Neuronal stem cell (in vitro differentiated cells): ENCODE measurements at regions not wholly inside any gene's neighbourhood (a gene's known extent, or its start where the extent isn't known, plus 50 kb on each side); places are given as distances from the start of the nearest gene placed in this dataset.

Source experiments
- DNase-seq: peaks from one replicate; pipeline ENCODE4 v3.0.0-alpha.2; 2013; ENCODE audit warnings: low spot score
- H2AFZ ChIP-seq: one replicate; pipeline ENCODE4 v1.6.1; 2013; ENCODE audit warnings: mild to moderate bottlenecking, low read length, inconsistent platforms
- H2AK5ac ChIP-seq: 2 replicates; pipeline ENCODE4 v1.6.1; 2013; ENCODE audit warnings: low read depth, mild to moderate bottlenecking, inconsistent platforms, low read length, moderate library complexity, mixed read lengths
- H2BK120ac ChIP-seq: 2 replicates; pipeline ENCODE4 v1.6.1; 2013; ENCODE audit warnings: low read depth, mild to moderate bottlenecking, inconsistent platforms, low read length, moderate library complexity, mixed read lengths
- H2BK12ac ChIP-seq: one replicate; pipeline ENCODE4 v1.6.1; 2013; ENCODE audit warnings: low read length, inconsistent platforms
- H2BK15ac ChIP-seq: 2 replicates; pipeline ENCODE4 v1.6.1; 2013; ENCODE audit warnings: mild to moderate bottlenecking, low read length, inconsistent platforms, mixed read lengths
- H2BK5ac ChIP-seq: one replicate; pipeline ENCODE4 v1.6.1; 2013; ENCODE audit warnings: inconsistent platforms, mild to moderate bottlenecking, low read length, moderate library complexity
- H3K14ac ChIP-seq: one replicate; pipeline ENCODE4 v1.6.1; 2013; ENCODE audit warnings: low read length, inconsistent platforms
- H3K18ac ChIP-seq: 2 replicates; pipeline ENCODE4 v1.6.1; 2013; ENCODE audit warnings: low read length, inconsistent platforms
- H3K23ac ChIP-seq: 2 replicates; pipeline ENCODE4 v1.6.1; 2013; ENCODE audit warnings: low read depth, mild to moderate bottlenecking, mixed read lengths, low read length, inconsistent platforms; ENCODE audit not compliant: poor library complexity
- H3K27ac ChIP-seq: replicated peaks from 3 replicates; pipeline ENCODE4 v1.5.1; 2013; ENCODE audit warnings: low read length, inconsistent platforms
- H3K27me3 ChIP-seq, 3 experiments: 2 replicates each; pipeline ENCODE4 v1.6.1; 2013; ENCODE audit warnings: low read length in 3 of 3, mild to moderate bottlenecking in 2 of 3, inconsistent platforms in 1 of 3, low read depth in 1 of 3, mixed read lengths in 1 of 3, moderate library complexity in 1 of 3; ENCODE audit not compliant: control insufficient read depth in 3 of 3, insufficient read depth in 3 of 3
- H3K36me3 ChIP-seq, 2 donors: replicated peaks in 1 of 2; 2 replicates each; pipeline ENCODE4 v1.6.1; 2013; ENCODE audit warnings: low read length in 2 of 2; ENCODE audit not compliant: control insufficient read depth in 2 of 2, insufficient read depth in 2 of 2
- H3K4ac ChIP-seq: 2 replicates; pipeline ENCODE4 v1.6.1; 2013; ENCODE audit warnings: inconsistent platforms, mild to moderate bottlenecking, low read length, moderate library complexity
- H3K4me1 ChIP-seq, 2 donors: 1 replicate in 1 of 2; 2 replicates in 1 of 2; pipeline ENCODE4 v1.6.1; 2013; ENCODE audit warnings: low read length in 2 of 2, low read depth in 1 of 2; ENCODE audit not compliant: control insufficient read depth in 2 of 2, insufficient read depth in 1 of 2
- H3K4me2 ChIP-seq: one replicate; pipeline ENCODE4 v1.6.1; 2013; ENCODE audit warnings: mild to moderate bottlenecking, low read length, inconsistent platforms; ENCODE audit not compliant: insufficient read depth, poor library complexity, severe bottlenecking
- H3K4me3 ChIP-seq, 2 donors: 2 replicates each; pipeline ENCODE4 v1.5.1; 2013; ENCODE audit warnings: low read length in 2 of 2, mild to moderate bottlenecking in 2 of 2, inconsistent platforms in 1 of 2, moderate library complexity in 1 of 2
- H3K79me1 ChIP-seq: one replicate; pipeline ENCODE4 v1.6.1; 2013; ENCODE audit warnings: low read depth, mild to moderate bottlenecking, inconsistent platforms, low read length, moderate library complexity
- H3K9ac ChIP-seq: one replicate; pipeline ENCODE4 v1.6.1; 2013; ENCODE audit warnings: mild to moderate bottlenecking, low read depth, low read length, inconsistent platforms; ENCODE audit not compliant: poor library complexity
- H3K9me3 ChIP-seq, 2 donors: replicated peaks in 1 of 2; 2 replicates each; pipeline versions ENCODE3 to v1.6.1; 2013; ENCODE audit warnings: low read length in 2 of 2, mild to moderate bottlenecking in 2 of 2, inconsistent platforms in 1 of 2, low read depth in 1 of 2, mixed read lengths in 1 of 2, moderate library complexity in 1 of 2; ENCODE audit not compliant: control insufficient read depth in 2 of 2, insufficient read depth in 1 of 2
- H4K8ac ChIP-seq: one replicate; pipeline ENCODE4 v1.6.1; 2013; ENCODE audit warnings: low read depth, mild to moderate bottlenecking, inconsistent platforms, low read length, moderate library complexity
- H4K91ac ChIP-seq: one replicate; pipeline ENCODE4 v1.6.1; 2013; ENCODE audit warnings: low read length, low read depth, mild to moderate bottlenecking, inconsistent platforms; ENCODE audit not compliant: poor library complexity
- WGBS, 2 donors: extraction: QIAGEN DNeasy Blood & Tissue Kit; methylation state at CpG; one replicate each; pipeline ENCODE4 v1.1.7; 2013; ENCODE audit warnings: missing lambda C conversion rate in 2 of 2, mixed read lengths in 1 of 2; ENCODE audit not compliant: insufficient read length in 2 of 2, insufficient replicate concordance in 1 of 2; ENCODE audit errors: extremely low coverage in 2 of 2; 5-methylcytosine and 5-hydroxymethylcytosine counted together

DNA sequence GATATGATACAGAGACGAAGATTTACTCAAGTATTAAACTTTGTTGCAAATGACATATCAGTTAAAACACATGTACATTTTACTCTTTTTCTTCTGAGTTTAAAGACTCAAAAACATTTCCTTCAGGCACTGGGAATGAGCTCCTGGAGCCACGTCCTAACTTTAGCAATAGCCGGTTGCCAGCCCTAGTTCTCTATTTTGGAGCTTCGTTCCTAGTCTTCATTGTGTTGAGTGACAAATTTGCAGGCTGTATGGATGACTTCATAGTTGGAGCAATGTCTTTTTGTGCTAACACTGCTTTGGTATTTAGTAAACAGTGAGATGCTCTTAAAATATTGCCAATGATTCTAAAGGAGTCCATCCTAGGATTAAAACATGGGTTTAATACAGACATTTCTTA is 190.9 kb downstream of the FAT4 start:
- no peak overlapping the region for H3K4me3 ChIP-seq
- H3K27me3 ChIP-seq = no peaks in the 10 kb centered on the region
- no peak overlapping the region for H2AFZ ChIP-seq
- no peak overlapping the region for H3K4ac ChIP-seq
- no peak overlapping the region for H2BK120ac ChIP-seq
- H3K23ac ChIP-seq = no peak overlapping the region
- H2AK5ac ChIP-seq = no peak overlapping the region
- H3K14ac ChIP-seq = no peak overlapping the region
- no peak overlapping the region for H4K91ac ChIP-seq
- no peak overlapping the region for H3K9ac ChIP-seq
- H2BK15ac ChIP-seq = no peak overlapping the region
- H4K8ac ChIP-seq = no peak overlapping the region
- H3K4me1 ChIP-seq = peaks cover 0 to 8% of the 10 kb centered on the region in 2 donors
- H3K4me2 ChIP-seq = no peak overlapping the region
- H3K27ac ChIP-seq = no peak overlapping the region
- DNase-seq = no peak
- H3K36me3 ChIP-seq = no peaks in the 10 kb centered on the region
- H3K79me1 ChIP-seq = no peaks in the 10 kb centered on the region
- H2BK5ac ChIP-seq = no peak overlapping the region
- no peaks in the 10 kb centered on the region for H3K9me3 ChIP-seq
- no CpG with 5 or more reads among the region's 4 CpGs for WGBS, 2 donors
- no peak overlapping the region for H2BK12ac ChIP-seq
- H3K18ac ChIP-seq = no peak overlapping the region

DNA sequence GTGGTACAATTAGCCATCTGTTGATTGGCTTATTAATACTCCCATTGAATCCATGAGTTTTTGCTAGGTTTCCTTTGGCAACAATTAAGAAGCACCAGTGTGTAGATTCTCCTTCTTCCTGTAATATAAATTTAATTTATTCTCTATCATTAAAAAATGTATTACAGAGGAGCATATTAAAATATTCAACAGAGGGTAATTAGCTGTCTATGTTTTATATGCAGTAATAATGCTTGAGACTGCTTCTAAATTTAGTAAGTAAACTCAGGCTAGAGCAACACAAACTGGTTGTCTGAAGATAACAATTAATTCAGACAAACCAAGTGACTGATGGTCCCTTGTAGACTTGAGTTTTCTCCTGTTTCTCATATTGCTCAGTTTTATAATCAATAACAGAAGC is 192.4 kb downstream of the FAT4 start:
- Histone ChIP-seq H3K9ac (no peak overlapping the region), H4K8ac (no peak overlapping the region), H2AK5ac (no peak overlapping the region), H3K9me3 (no peaks in the 10 kb centered on the region), H3K4me2 (no peak overlapping the region), H2AFZ (no peak overlapping the region), H3K14ac (no peak overlapping the region), H4K91ac (no peak overlapping the region), H3K23ac (no peak overlapping the region), H3K27me3 (no peaks in the 10 kb centered on the region), H3K4me1 (peaks cover 0 to under 1% of the 10 kb centered on the region in 2 donors), H2BK120ac (no peak overlapping the region), H3K27ac (no peak overlapping the region), H2BK12ac (no peak overlapping the region), H3K18ac (no peak overlapping the region), H3K4me3 (no peak overlapping the region), H3K36me3 (no peaks in the 10 kb centered on the region), H3K79me1 (no peaks in the 10 kb centered on the region), H2BK15ac (no peak overlapping the region), H3K4ac (no peak overlapping the region), H2BK5ac (no peak overlapping the region)
- DNase-seq = no peak

DNA sequence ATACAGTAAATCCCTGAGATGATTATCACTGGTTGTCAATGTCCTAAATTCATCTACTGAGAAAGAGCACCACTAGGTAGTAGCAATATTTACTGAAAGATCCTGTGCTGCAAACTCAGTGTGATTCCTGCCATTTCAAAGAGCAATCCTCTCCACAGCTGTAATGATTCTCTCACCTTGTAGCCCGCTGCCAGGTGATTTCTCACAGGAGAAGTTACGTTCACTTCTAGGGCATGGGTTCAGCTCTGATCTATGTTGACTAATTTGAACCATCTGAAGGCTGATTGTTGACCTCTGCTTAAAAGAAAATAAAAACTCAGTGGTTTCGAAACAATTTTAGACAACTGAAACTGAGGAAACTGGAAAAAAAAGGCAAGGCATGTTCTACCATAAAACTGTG is 197.0 kb downstream of the FAT4 start:
- H4K91ac ChIP-seq = no peak overlapping the region
- H3K27ac ChIP-seq = no peak overlapping the region
- no peaks in the 10 kb centered on the region for H3K27me3 ChIP-seq
- no peak overlapping the region for H2BK120ac ChIP-seq
- H3K79me1 ChIP-seq = no peaks in the 10 kb centered on the region
- no peaks in the 10 kb centered on the region for H3K36me3 ChIP-seq
- no peak overlapping the region for H3K9ac ChIP-seq
- no peak overlapping the region for H3K14ac ChIP-seq
- no peak overlapping the region for H2BK5ac ChIP-seq
- H2BK12ac ChIP-seq = no peak overlapping the region
- no peak overlapping the region for H2BK15ac ChIP-seq
- no peak overlapping the region for H2AK5ac ChIP-seq
- no peak overlapping the region for H3K4ac ChIP-seq
- H3K4me2 ChIP-seq = no peak overlapping the region
- no peak for DNase-seq
- H3K18ac ChIP-seq = no peak overlapping the region
- H2AFZ ChIP-seq = no peak overlapping the region
- WGBS, 2 donors = no CpG with 5 or more reads among the region's 3 CpGs
- no peaks in the 10 kb centered on the region for H3K9me3 ChIP-seq
- no peaks in the 10 kb centered on the region for H3K4me1 ChIP-seq
- H4K8ac ChIP-seq = no peak overlapping the region
- no peak overlapping the region for H3K4me3 ChIP-seq
- no peak overlapping the region for H3K23ac ChIP-seq

DNA sequence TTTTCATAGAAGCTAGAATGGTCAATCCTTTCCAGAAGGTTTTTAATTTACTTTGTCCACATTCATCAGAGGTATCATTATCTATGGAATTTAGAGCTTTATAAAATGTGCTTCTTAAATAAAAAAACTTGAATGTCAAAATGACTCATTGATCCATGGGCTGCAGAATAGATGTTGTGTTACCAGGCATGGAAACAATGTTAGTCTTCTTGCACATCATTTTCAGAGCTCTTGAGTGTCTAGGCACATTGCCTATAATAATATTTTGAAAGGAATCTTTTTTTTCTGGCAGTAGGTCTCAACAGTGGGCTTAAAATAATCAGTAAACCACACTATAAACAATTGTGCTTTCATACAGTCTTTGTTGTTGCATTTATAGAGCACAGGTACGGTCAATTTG is 200.3 kb downstream of the FAT4 start:
- no CpG with 5 or more reads among the region's 1 CpG for WGBS, 2 donors
- H3K4me3 ChIP-seq = no peak overlapping the region

More for the DNA sequence above, 200.3 kb downstream of the FAT4 start:
- Histone ChIP-seq H3K4ac (no peak overlapping the region), H2BK15ac (no peak overlapping the region), H3K27ac (no peak overlapping the region), H3K4me2 (no peak overlapping the region), H3K9me3 (no peaks in the 10 kb centered on the region), H3K18ac (no peak overlapping the region), H3K14ac (no peak overlapping the region), H3K23ac (no peak overlapping the region), H2BK12ac (no peak overlapping the region), H2AFZ (no peak overlapping the region), H3K4me1 (peaks cover 0 to 4% of the 10 kb centered on the region in 2 donors), H2BK5ac (no peak overlapping the region), H2BK120ac (no peak overlapping the region), H4K91ac (no peak overlapping the region), H4K8ac (no peak overlapping the region), H2AK5ac (no peak overlapping the region), H3K27me3 (no peaks in the 10 kb centered on the region), H3K9ac (no peak overlapping the region), H3K36me3 (no peaks in the 10 kb centered on the region), H3K79me1 (no peaks in the 10 kb centered on the region)
- DNase-seq = no peak
